ENCODE measurements at regions not wholly inside any gene's neighbourhood (a gene's known extent, or its start where the extent isn't known, plus 50 kb on each side); places are given as distances from the start of the nearest gene placed in this dataset.

GRCh38 chr2:129733579-129733978 is 245.9 kb upstream of the RAB6C start:
- TF ChIP-seq CTCF (IDR thresholded peaks at IDR 0.05; ENCODE audit: extremely low read depth in 1 of 2, insufficient read depth in 1 of 2, low read depth in 1 of 2, low read length in 2 of 2) (no peak), POLR2A (IDR thresholded peaks at IDR 0.05; ENCODE audit: low read depth, low read length) (no peak), EZH2 (IDR thresholded peaks at IDR 0.05; ENCODE audit: borderline replicate concordance, low read depth, low read length, severe bottlenecking) (no peak), JUN (IDR thresholded peaks at IDR 0.05; ENCODE audit: borderline replicate concordance, insufficient read depth, insufficient read length, low read depth) (no peak), POLR2AphosphoS5 (IDR thresholded peaks at IDR 0.05; ENCODE audit: insufficient read depth, low read depth, low read length) (no peak), MYC (IDR thresholded peaks at IDR 0.05; ENCODE audit: low read depth, low read length) (no peak), GATA2 (IDR thresholded peaks at IDR 0.05; ENCODE audit: insufficient read depth, insufficient read length, low read depth, low read length) (no peak), FOS (IDR thresholded peaks at IDR 0.05; ENCODE audit: borderline replicate concordance, insufficient read depth, low read length) (no peak)
- TF ChIP-seq, protein P1, sequence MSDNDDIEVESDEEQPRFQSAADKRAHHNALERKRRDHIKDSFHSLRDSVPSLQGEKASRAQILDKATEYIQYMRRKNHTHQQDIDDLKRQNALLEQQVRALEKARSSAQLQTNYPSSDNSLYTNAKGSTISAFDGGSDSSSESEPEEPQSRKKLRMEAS (IDR thresholded peaks at IDR 0.05; ENCODE audit: insufficient read depth, insufficient read length), result no peak
